Suprapubic skin (tissue), 4 donors: ENCODE measurements at regions not wholly inside any gene's neighbourhood (a gene's known extent, or its start where the extent isn't known, plus 50 kb on each side); places are given as distances from the start of the nearest gene placed in this dataset.

ENCODE experiments used
- EP300 ChIP-seq: sonication (generic); formaldehyde crosslinking; IDR thresholded peaks from one replicate; pipeline ENCODE4 v1.6.1; 2017; ENCODE audit warnings: antibody characterized with exemption
- POLR2A ChIP-seq, 2 donors: fragments of 450-650 bp; IDR thresholded peaks; one replicate each; pipeline ENCODE4 v1.6.1; 2017; ENCODE audit warnings: antibody characterized with exemption in 2 of 2, mild to moderate bottlenecking in 2 of 2, moderate library complexity in 2 of 2
- POLR2AphosphoS5 ChIP-seq, 3 donors: sonication (generic); formaldehyde crosslinking; IDR thresholded peaks; one replicate each; pipeline ENCODE4 v1.6.1; 2017; ENCODE audit warnings: antibody characterized with exemption in 3 of 3
- TF ChIP-seq, protein P1 (sequence below), 2 donors: fragments of 200-600 bp in 1 of 2; fragments of 450-650 bp in 1 of 2; sonication (generic) in 1 of 2; IDR thresholded peaks; one replicate each; pipeline ENCODE4 v1.5.1; 2016 to 2019; ENCODE audit warnings: antibody characterized with exemption in 2 of 2, mild to moderate bottlenecking in 1 of 2, moderate library complexity in 1 of 2

- TF ChIP-seq POLR2A (IDR thresholded peaks at IDR 0.05), result no peak
- TF ChIP-seq, protein P1, sequence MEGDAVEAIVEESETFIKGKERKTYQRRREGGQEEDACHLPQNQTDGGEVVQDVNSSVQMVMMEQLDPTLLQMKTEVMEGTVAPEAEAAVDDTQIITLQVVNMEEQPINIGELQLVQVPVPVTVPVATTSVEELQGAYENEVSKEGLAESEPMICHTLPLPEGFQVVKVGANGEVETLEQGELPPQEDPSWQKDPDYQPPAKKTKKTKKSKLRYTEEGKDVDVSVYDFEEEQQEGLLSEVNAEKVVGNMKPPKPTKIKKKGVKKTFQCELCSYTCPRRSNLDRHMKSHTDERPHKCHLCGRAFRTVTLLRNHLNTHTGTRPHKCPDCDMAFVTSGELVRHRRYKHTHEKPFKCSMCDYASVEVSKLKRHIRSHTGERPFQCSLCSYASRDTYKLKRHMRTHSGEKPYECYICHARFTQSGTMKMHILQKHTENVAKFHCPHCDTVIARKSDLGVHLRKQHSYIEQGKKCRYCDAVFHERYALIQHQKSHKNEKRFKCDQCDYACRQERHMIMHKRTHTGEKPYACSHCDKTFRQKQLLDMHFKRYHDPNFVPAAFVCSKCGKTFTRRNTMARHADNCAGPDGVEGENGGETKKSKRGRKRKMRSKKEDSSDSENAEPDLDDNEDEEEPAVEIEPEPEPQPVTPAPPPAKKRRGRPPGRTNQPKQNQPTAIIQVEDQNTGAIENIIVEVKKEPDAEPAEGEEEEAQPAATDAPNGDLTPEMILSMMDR (IDR thresholded peaks at IDR 0.05), result no peak
- no peak for TF ChIP-seq POLR2AphosphoS5 (IDR thresholded peaks at IDR 0.05)
- TF ChIP-seq EP300, result no peak
Observed at GRCh38 chr1:116260115-116260514, 112.9 kb upstream of the ATP1A1 start.
